Stimulated activated CD8-positive, alpha-beta memory T cell treated with anti-CD3 and anti-CD28 coated beads, Interleukin-15, amount 100 ng/mL, for 48 hours (primary cell): ENCODE measurements at regions not wholly inside any gene's neighbourhood (a gene's known extent, or its start where the extent isn't known, plus 50 kb on each side); places are given as distances from the start of the nearest gene placed in this dataset.

Source experiments
- DNase-seq, 2 donors: peaks; one replicate each; pipeline ENCODE4 v3.0.0-alpha.2; 2020; ENCODE audit warnings: low read depth in 2 of 2

DNA sequence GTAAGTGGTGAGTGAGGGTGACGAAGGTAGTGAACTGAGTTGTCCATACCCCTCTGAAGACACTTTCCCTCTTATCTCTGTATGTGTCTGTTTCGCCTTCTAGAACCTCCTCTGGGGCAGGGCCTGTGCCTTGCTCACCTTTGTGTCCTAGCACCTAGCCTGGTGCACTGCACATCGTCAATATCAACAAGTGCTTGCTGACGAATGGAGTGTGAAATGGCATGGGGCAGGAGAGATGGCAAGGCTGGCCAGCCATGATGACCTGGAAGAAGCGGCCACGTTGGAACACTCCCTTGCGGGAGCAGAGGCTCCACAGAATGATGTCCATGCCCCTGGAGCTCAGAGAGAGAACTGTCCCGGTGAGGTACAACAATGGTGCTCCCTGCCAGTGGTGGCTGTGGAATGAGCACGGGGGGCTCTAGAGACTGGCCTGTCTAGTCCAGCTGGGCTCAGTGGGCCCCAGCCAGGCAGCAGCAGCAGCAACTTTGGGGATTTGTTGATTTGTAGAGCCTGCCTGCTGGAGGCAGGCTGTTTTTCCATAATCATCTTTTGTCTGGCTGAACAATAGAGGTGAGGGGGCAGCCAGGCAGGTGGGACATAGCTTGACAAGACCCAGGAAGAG is 112.2 kb upstream of the PJA1 start:
- DNase-seq: no peak

DNA sequence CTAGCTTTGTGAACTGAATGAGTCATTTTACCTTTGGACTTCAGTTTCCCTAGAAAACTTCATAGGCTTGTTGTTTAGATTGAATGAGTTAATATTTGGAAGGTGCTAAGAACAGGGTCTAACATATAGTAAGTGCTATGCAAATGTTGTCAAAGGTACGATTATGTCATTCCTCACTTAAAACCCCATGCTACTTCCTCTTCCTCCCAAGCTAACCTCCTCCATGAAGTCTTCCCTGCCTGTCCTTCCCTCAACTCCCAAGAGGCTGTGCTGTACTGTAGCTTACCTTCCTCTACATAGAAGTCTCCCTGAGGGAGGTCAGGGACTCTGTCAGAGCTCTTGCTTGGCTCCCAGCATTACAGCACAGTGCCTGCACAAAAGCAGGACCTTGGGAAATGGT is 103.4 kb upstream of the PJA1 start:
- no peak for DNase-seq

DNA sequence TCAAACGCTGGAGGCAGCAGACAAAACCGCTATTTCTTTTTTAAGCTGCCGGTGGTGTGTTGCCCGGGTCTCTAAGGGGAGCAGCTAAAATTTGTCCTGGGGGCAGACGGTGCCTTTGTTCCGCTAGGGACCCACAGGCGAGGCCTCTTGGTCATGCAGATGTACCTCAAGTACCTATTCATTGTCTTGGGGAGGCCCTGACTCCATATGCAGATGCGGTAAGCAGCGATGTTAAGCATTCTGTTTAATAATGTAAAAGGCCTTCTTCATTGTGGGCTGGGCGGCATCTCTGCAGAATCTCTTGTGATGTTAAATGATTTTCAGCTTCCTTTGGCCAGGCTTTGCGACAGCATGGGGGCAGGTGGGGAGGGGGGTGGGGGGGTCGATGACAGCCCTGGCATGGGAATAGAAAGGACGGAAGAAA is 98.9 kb upstream of the PJA1 start:
- no peak for DNase-seq

DNA sequence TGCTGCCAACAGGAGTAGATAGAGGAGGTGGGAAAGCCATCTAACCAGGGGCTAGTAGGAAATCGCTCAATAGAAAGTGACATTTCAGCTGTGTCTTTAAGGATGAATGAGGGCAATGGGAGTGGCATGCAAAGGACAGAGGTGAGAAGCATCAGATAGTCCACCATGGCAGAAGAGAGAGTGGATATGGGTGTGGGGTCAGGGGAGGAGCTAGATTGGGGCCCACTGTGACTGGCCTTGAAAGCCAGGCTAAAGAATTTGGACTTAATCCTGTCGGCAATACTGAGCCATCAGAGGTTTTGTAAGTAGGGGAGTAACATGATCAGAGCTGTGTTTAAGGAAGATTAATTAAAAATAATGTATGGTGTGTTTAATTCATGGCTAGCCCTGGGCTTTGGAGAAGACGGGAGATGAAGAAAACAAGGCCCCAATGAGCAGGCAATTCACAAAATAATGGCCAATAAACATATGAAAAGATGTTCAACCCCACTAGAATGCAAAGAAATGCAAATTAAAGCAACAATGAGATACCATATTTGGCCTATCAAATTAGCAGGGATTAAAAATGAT is 98.1 kb upstream of the PJA1 start:
- no peak for DNase-seq

DNA sequence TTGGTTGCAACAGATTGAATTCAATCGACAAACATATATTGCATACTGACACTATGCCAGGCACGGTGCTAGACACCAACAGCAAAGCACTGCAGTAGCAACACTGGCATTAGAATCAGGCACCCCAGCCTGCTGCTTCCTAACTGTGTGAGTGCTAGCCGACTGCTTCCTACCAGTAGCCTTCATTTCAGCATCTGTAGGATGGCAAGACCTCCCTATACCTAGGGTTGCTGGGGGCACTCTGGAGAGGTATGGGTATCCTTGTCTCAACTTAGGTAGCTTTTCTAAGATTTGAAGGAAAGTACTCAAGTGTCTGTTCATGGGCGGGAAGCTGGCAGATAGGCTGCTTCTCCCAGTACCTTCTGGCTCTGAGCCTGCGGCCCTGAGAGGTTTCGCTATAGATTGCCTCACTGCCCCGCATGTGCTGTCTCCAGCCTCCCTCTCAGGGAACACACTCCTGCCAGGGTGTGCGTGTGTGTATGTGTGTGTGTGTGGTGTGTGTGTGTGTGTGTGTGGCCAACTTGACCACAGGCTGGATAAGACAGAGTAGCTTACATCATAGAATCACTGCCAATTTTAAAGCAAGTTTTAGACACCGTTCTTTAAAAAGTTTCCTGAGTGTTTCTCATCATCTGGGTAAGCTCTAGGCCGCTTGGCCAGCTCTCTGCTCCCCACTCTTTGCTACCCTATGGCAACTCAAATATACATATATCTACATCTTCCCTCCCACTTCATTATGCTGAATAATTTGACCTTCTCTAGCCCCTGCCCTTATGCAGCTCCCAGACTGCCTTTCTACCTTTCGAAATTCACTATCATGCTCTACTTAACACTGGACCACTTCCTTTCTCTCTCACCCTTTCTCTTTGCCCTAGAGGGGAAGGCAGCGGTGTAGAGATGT is 97.0 kb upstream of the PJA1 start:
- no peak for DNase-seq

DNA sequence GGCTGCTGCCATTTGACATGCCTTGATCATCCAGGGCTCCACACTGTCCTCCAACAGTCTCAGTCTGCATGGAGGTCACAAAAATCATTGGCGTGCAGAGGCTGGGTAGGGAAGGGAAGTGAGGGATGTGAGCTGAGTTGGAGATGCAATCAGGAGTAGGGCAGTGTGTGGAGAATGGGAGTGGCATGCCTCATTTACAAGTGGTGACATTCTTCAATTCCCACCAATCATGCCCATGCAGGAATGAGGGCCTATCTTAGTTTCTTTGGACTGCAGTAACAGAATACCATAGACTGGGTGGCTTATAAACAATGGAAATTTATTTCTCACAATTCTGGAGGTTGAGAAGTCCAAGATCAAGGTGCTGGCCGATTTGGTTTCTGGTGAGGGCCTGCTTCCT is 94.9 kb upstream of the PJA1 start:
- no peak for DNase-seq

DNA sequence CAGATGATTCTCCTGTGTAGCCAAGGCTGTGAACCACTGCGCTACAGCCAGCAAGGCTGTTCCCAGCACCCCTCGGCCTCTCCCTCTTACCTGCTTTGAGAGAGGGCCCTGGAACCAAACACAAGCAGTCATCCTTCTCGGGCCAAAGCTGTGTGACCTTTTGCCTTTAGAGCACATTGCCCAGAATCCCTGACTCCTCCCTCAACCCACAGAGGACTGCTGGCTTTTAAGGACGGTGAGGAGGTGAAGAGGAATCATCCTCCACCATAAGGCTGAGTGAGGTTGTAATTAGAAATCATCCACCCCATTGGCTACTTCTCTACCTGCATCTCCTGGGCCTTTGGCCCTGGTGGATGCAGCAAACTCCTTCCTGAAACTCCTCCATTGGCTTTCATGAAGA is 93.6 kb upstream of the PJA1 start:
- no peak for DNase-seq

DNA sequence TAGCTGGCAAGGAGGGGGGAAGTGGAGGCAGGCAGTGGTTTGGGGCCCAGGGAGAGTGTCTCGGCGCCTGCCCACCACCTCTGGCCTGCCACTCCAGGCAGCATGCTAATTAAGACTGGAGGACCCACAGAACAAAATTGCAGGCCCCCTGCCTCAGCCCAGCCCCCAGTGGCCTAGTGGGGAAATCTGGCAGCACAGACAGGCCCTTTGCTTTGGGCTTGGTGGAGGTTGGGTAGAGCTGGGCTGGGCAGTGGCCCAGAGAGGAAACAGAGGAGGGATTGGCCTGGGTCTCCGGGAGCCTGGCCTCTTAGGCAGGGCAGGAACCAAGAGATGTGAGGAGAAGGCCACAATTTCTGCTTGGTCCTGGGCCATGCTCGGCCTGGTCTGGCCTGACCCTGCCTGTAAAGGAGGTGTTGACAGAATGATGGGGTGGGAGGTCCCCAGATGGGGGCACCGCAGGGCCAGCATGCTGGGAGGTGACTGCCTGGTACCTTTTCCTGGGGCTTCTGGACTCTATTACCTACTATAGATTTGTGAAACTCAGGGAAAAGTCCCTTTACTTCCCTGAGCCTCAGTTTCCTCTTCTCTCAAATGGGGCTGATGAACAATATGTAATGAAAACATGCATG is 92.4 kb upstream of the PJA1 start:
- DNase-seq: no peak

DNA sequence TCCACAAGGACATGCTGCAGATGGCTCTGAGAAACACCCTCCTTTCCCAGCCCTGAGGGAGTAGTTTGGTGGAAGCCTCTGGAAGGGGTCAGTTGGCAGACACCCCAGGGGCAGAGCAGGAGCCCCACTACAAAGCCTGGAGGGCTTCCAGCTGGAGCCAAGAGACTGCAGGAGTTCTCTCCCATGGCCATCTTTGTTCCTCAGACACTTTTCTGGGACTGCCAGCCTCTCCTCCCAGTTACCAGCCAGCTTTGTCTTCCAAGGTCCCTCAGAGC is 91.0 kb upstream of the PJA1 start:
- no peak for DNase-seq

DNA sequence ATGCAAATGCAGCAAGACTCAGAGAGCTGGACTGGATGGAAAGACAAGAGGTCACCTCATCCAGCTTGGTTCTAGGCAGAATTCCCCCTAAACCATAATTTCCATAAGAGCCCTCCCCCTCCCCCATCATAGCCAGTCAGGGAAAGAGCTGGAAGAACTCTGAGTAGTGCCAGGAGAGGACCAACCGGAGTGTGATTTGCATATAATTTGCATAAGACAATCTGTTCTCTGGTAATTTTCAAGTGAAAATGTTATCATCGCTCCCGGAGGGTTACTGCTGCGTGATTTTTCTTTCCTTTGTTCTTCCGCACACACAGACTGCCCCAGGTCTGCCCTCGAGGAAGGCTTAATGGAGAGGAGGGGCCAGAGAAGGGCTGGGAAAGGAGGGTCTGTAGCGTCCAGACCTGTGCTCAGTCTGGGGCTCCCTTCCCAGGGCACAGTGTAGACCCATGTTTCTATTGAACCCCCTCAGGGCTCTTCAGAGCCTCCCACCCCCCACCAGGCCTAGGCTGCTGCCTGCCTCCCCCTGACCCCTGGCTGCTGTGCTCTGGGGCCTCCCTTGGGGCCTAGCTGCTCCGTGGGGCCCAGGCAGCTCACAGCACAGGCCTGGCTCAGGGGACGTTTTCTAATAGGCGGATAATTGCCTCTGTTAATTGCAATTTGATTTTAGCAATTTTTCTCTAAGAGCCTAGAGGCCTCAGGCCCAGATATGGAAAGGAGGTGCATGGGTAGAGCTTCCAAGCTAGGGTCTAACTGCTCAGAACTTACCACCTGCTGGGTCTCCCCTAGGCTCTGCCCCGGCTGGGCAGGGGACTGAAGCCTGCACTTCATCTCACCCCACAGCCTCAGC is 90.4 kb upstream of the PJA1 start:
- DNase-seq: no peak

DNA sequence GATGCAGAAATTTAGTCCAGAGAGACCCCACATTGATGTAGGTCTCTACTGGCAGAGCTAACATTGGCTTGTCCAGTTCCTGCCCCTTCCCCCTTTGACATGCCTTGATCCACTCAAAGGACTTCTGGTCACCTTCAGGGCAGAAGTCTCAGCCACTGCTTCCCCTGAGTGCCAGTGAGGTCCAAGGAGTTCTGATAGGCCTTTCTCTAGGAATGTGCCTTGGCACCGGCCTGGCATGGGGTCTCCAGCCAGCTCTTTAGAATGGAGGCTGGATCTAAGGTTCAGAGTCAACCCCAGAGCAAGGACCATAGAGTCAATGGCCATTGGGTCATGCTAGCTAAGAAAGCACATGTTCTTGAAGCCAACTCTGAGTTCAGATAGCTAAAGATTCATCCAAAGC is 88.6 kb upstream of the PJA1 start:
- DNase-seq: no peak

DNA sequence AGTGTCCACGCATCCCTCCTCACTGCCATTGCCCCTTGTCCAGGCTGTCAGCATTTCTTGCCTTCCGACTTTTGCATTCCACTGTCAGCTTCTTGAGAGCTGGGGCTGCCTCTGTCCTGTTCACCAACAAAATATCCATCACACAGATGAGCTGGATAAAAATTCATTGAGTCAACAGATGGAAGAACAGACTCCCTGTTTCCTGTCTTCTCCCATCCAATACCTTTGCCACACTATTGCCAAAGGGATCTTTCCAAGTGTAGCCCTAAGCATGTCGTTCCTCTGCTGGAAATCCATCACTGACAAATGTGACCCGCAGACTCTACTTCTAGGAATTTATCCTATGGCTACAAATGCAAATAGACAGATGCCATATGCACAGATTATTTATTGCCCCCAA is 78.0 kb upstream of the PJA1 start:
- no peak for DNase-seq

DNA sequence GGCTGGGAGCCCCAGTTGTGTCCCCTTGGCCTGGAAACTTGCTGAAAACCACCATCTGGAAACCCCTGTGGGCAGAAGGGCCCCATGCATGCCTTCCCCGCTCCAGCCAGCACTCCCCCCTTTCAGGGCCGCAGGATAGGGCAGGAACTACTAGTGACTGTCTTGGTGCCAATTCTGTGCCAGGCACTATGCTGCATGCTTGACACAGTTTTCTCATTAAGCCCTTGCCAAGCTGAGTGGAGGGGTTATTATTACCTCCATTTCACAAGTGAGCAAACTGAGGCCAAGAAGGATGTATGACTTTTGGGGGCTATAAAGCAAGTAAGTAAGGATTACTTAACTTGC is 73.6 kb upstream of the PJA1 start:
- DNase-seq: no peak

DNA sequence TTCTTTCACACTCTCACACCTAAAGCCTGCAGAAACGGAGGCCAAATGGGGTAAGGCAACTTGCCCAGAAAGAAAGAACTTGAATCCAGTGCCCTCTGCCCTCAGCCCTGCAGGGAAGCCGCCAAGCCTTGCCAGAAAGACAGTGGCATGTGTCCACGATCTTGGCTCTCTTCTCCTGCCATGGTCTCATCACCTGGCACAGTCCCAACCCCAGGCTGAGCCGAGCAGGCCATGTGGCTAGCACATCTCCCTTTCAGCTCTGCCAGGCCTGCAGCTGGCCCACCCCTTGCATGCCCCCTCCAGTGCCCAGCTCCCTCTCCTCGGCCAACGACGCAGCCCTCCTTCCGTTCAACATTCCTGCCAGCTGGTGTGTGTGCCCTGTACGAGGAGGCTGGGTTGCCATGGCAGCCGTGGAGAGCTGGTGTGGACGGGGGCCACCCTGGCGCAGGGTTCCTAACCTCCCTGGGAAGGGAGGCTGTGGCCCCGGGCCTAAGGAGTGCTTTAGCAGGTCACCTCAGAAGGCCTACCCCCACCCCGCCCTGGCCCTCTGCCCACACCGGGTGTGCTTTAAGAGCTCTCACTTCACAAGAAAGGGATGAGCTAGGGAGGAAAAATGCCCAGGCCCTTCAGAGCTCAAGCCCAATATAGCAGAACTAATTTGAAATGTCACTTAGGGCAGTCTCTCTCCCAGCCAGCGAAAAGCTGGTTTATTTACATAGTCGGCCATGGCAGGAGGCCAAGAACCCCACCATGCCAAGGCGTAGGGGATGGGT is 73.0 kb upstream of the PJA1 start:
- no peak for DNase-seq

DNA sequence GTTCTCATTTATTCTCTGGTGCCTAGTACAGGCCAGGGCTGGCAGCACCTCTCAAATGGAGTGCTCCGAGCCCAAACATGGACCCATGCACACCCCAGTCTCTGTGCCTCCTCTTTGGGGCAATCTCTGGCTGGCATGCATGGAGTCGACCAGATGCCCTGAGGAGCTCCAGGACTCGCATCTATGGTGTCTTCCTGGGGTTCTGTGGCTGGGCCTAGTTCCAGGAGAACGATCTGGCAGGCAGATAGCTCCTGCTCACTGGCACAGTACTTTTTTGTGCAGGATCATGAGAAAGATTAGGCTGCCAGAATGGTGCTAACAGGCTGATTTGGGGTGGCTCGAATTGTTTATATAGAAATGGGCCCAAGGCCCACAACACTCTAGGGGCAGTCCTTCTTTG is 72.0 kb upstream of the PJA1 start:
- no peak for DNase-seq

DNA sequence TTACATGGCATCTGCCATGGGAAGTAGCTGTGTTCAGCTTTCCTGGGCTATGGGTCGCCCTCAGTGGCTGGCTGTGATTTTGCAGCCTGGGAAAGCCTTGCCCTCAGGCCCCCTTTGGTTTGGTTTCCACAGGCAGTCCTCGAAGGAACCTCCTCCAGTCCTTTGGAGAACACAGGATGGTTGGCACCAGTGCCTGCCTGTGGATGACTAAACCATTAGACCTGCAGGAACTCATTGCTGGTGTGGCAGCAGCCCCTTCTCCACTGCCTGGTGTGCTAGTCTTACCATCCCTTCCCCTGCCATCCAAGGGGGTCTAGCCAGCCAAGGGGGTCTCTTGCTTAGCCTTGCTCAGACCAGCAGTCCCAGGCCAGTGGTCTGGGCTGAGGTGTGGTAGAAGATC is 71.4 kb upstream of the PJA1 start:
- DNase-seq: no peak

DNA sequence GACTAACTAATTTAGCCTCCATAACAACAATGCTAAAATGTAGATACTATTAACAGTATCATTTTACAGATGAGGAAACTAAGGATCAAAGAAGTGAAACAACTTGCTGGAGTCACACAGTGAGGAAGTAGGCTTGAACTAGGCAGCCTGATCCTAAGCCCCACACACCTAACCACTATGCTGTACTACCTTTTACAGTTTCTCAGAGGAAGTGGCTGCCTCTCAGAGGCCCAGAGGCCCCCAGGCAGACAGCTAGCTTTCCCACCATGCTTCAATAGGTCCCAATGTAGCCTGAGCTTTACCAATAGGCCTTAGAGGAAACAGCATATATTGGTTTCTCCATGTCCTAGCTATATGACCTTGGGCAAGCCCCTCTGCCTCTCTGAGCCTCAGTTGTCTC is 69.4 kb upstream of the PJA1 start:
- no peak for DNase-seq

DNA sequence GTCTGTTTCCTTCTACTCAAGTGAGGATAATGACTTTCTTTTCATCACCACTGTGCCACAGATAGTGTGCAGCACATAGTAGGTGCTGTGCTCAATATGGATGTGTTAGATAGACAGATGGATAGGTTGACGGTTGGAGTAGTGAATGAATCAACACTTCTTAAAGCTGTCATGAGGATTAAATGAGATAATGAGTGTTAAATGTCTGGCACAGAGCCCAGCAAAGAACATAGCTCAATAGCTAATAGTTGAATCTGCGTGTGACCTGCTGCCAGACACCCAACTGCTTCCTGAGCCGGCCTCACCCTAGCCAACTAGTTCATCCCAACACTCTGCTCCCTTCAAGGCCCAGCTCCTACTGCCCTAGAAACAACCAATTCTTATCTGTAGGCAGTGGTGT is 67.7 kb upstream of the PJA1 start:
- no peak for DNase-seq

DNA sequence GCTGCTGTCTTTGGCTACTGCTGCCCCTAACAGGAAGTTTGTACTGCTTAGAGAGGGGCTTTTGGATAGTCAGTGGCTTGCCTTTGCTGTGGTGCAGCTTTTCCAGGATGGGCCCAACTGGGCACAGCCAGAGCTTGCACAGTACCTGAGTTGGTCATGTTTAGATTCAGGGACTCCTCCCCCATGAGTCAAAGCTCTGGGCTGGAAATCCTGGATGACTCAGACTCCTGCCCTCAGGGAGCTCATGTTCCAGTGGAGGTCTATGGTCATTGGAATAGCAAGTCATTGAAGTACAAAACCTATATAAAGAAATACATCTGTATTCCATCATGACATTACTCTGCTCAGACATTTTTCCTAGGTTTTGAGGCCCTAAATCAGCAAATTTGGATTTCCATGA is 66.7 kb upstream of the PJA1 start:
- no peak for DNase-seq

DNA sequence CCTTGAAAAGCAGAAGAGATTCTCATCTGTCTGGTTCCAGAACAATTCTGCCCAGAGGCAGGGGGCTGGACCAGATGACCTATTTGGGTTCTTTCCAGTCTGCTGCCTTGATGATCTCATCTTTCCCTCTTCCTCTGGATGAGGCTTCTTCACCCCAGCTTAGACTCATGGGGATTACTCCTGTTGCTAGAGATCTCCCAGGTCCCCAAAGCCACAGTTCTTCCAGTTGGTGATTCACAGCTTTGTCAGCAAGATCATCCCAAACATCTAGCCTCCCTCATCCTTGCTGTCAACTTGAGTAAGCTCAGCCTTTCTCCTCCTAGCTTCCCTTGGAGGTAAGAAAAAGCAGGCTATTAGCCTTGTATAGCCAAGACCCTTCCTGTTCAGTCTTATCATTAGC is 64.2 kb upstream of the PJA1 start:
- no peak for DNase-seq

DNA sequence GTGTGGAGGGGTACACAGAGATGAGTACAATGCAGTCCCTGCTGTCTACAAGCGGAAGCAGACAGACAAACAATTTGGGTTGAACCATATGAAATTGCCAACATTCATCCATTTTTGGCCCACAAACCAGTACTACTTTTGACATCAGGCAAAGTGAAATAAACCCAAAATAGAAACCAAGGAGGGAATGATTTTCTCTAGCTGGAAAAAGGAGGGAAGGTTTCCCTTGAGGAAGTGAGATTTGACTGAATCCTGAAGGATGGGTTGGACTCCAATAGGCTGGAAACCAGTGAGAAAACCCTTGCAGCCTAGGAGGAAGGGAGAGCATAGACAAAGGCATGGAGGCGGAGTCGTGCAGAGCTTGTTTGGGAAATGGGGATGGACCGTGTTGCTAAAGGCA is 63.5 kb upstream of the PJA1 start:
- DNase-seq: no peak
